RCC 7860 (cell line): ENCODE measurements at regions not wholly inside any gene's neighbourhood (a gene's known extent, or its start where the extent isn't known, plus 50 kb on each side); places are given as distances from the start of the nearest gene placed in this dataset.
"Not testable (repeated sequence)": the region's sequence is repeated elsewhere in the genome, so short reads cannot be mapped to it uniquely, and the experiment has no call there.

Source experiments
- DNase-seq: peaks from one replicate; pipeline ENCODE4 v3.0.0-alpha.2; 2015; ENCODE audit warnings: low spot score
- FAIRE-seq: peaks from 2 replicates; lab custom pipeline; 2012; peaks lifted over from hg19 to GRCh38; lab: Jason Lieb, UNC

DNA sequence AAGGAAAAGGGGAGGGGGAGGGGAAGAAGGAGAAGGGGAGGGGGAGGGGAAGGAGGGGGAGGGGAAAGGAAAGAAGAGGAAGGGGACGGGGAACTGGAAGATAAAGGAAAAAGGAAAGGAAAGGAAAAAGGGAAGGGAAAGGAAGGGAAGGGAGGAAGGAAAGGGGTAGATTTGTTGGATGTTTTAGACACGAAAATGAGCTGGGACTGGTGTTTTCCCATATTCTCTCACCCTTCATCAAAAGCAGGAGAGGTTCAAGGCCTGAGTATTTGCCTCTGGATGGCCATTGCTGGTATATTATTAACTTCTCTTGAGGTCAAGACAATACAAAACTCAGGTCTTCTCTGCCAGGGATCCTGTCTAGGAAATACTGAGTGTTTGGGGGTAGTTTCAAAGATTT lies 652.7 kb downstream of the ANKRD7 start:
- DNase-seq (no peak), FAIRE-seq (no peak)

DNA sequence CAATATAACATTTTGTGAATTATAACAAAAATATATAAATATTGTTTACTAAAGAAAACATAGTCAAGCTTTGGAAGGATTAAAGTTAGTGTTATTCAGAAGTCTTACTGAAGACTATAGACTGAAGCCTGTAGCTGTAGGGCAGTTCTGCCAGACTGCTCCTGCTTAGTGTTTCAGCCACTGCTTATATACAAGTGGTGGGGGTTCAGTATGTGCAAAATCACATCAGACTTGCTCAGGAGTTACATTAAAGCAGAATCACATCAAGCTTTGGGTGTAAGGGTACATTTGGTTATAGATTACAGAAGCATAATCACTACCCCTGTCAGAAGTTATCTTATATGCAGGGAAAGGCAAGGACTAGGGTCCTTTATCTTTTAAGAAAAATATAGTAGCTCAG lies 653.8 kb downstream of the ANKRD7 start:
- FAIRE-seq (no peak), DNase-seq (no peak)

DNA sequence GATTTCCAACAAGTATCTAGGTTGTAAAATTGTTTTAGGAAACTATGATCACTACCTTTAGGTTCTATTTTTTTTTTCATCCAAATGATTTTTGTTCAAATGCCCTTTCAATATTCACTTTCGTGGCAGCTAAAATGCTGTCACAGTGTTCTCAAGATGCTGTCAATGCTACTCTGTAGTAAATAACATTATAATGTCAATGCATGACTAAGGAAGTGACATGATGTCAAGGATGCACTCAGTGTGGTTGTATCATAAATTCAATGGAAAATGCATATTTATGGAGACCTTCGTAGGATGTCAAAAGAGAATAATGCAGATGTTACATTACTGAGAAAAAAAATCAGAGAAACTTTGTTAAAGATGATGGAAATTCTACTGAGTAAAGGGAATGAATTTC lies 673.8 kb downstream of the ANKRD7 start:
- DNase-seq (no peak), FAIRE-seq (no peak)

DNA sequence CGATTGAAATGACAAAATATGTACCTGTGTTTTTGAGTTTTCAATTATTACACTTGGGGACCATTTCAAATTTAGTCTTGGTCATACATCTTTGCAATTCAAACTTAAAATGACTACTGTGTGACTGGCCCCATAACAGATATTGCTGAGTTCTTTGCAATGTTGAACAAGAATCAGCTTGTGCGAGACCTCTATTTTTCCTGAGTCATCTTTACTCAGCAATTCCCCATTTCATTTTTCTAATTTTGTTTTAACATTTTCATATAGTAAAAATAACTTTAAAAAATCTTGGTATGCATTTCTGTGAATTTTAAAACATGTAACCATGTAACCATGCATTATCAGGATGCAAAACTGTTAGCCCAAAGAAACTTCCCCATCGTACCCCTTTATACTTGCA lies 678.1 kb downstream of the ANKRD7 start:
- FAIRE-seq (no peak), DNase-seq (no peak)

DNA sequence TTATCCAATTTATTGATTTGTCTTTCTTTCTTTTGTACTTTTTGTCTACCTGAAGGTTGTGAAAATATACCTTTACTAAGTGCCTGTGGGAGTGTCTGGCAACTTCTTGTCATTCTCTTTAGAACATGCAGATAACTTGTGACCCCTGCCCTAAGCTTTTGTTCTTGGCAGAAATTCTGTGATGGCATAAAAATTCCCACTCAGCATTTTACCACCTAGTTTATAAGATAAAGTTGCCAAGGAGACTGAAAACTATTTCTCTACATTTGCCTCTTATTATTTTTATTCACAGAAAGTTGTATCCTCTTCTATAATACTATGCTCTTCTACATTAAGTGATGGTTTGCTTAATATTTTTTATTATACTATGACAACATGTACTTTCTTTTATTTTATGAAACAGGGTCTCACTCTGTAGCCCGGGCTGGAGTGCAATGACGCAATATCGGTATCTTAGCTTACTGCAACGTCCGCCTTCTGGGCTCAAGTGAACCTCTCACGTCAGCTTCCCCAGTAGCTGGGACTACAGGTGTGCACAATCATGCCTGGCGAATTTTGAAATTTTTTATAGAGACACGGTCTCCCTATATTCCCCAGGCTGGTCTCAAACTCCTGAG lies 683.5 kb downstream of the ANKRD7 start:
- FAIRE-seq (no peak), DNase-seq (no peak)

DNA sequence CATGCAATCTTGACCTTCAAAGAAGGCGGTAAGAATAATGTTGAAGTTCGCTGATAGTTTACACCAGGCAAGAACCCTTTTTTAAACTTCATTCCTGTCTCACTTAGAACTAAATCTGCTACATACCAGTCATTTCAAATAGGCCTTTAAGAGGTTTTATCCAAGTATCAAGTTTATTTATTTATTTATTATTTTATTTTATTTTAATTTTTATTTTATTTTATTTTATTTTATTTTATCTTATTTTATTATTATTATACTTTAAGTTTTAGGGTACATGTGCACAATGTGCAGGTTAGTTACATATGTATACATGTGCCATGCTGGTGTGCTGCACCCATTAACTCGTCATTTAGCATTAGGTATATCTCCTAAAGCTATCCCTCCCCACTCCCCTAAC lies 691.6 kb downstream of the ANKRD7 start:
- FAIRE-seq, DNase-seq: not testable (repeated sequence)

DNA sequence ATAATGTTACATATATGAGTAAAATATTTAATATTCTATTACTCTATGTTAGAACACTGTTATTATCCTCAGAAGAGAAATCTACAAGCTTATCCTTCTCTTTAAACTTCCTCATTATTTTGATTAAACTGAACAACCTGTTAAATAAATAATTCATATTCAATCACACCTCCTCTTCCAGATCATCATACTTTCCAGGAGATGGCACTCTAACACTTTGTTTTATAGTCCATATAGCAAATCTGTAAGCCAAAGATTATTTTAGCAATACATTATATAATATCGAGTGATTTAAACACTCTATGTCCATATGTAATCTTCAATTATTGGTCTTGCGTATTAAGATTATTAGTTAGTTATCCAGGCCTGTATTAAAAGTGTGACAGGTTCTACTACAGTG lies 694.1 kb downstream of the ANKRD7 start:
- FAIRE-seq: peak; percentile 57
- DNase-seq: peak; percentile 21

DNA sequence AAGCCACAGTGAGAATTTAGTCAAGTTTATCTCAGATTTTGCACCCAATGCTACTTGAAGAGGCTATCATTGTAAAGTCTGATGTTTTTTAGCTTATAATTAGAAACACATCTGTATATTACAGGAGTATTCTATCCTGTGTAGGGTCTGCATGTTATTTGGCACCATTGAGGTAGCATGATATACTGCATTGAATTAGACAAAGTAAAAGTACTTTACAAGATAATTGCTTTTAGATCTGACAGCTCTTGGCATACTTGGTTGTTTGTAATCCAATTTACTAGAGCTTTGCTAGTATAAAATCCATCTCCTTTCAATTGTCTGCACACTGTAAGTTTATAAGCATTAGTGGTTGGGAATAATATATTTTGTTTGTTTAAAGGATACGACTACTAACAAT lies 714.3 kb downstream of the ANKRD7 start:
- DNase-seq (no peak), FAIRE-seq (no peak)

DNA sequence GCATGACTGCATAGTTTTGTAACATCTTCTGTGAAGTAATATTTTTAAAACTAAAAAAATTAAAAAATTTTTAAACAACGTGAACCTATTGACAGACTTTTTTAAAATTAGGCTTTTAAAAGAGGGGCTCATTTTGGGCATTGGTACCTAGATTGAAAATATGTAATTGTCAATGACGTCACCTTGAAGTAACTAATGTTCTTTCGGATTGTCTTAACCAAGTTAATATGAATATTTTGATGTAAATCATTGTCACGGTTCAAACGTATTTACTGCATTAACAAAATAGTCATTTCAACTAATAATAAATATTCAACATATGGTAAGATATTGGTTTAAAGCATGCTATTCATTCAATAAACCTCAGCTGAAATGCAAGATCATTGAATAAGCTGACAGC lies 719.8 kb downstream of the ANKRD7 start:
- DNase-seq (no peak), FAIRE-seq (no peak)

DNA sequence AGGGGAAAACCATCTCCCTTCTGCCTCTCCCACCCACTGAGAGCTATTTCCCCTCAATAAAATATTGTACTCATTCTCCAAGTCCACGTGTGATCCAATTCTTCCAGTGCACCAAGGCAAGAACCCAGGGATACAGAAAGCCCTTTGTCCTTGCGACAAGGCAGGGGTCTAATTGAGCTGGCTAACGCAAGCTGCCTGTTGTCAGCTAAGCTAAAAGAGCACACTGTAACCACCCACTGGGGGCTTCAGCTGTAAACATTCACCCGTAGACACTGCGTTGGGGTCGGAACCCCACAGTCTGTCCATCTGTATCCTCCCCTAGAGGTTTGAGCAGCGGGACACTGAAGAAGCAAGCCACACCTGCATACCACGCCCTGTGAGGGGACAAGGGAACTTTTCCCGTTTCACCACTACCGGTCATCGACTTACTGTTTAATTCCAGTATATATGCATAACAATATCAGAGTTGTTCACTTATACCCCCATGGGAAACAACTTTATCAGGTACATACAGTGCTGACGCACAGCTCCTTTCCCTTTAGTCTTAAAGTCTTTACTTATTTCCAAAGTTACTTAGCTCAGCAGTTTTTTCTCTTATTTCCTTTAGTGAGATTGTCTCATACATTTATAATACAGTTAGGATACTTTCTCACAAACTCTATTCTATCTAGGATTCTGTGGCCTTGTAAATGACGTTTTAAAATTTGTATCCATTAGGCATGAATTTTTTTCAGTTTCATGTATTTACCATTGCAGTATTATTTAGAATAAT lies 721.6 kb downstream of the ANKRD7 start:
- DNase-seq (no peak), FAIRE-seq (no peak)

DNA sequence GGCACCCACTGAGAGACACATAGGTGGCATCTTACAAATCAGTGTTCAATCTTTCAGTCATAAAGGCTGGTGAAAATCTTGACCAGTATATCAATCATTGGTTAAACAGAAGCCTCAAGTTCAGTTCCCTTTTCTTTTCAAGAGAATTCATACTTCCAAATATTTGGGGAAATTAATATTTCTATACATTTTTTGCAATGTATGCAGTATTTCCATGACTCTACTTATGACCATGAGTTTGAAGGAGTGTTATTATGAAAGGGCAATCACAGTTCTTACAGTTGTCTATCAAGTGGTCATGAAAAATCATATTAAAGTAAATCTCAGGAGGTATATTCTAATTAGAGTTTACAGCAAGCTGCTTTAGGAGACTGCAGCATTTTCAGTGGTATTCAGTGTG lies 724.0 kb downstream of the ANKRD7 start:
- DNase-seq: no peak
- FAIRE-seq: no peak

DNA sequence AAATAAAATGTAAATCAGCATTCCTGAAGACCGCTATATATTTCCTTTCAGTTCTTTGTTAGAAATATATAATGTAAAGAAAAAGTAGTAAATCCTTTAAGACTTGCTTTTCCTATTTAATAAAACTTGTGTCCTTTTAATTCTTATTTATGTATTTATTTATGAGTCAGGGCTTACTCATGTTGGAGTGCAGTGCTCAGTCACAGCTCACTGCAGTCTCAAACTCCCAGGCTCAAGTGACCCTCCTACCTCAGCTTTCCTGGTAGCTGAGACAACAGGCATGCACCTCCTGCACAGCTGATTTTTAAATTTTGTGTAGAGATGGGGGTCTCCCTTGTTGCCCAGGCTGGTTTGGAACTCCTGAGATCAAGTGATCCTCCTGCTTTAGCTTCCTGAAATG lies 724.5 kb downstream of the ANKRD7 start:
- no peak for DNase-seq
- no peak for FAIRE-seq

DNA sequence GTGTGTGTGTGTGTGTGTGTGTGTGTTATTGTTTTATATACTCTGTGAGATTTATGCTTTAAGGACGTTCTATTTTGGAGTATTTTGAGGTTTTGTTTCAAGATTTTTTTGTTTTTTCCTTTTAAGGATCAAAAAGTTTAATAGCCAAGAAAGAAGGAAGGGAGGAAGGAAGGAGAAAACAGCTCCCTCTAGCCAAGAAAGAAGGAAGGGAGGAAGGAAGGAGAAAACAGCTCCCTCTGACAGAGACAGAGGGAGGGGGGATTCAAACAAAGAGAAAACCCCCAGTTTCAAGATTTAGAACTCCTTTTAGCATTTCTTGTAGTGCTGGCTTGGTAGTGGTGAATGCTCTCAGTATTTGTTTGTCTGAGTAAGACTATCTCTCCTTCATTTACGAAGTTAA lies 731.8 kb downstream of the ANKRD7 start:
- not testable (repeated sequence) for DNase-seq, FAIRE-seq

DNA sequence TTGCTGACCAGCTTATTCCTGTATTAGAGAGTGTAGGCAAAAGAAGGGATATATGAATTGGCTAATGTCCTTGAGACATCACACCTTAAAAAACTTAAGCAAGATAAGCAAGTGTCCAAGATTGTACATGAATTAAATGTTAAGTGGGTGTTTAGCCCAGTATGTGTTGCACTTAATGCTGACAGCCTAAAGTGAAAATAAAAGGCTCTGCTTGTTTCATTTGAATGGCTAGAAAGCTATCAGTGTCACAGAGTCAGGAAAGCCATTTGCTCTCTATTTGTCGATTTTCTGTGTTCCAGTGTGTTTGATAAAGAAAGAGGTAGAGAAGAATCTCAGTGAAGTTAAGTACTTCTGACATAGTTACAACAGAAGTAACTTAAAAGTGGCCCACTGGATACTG lies 744.9 kb downstream of the ANKRD7 start:
- FAIRE-seq (no peak), DNase-seq (no peak)

DNA sequence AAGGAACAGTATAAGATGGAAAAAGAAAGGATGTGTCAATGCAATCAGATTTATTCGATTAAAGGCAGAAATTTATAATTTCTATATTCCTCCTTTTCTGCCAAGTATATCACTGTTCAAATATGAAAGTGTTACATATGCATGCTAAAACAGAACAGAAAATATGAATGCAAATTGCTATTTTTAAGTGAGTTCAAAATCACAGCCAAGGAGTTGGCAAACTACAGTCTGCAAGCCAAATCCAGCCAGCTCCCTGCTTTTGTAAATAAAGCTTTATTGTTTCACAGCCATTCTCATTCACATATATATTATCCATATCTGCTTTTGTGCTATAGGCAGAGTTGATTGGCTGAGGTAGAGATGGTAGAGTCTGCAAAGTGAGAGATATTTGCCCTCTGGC lies 747.2 kb downstream of the ANKRD7 start:
- DNase-seq: no peak
- FAIRE-seq: no peak

DNA sequence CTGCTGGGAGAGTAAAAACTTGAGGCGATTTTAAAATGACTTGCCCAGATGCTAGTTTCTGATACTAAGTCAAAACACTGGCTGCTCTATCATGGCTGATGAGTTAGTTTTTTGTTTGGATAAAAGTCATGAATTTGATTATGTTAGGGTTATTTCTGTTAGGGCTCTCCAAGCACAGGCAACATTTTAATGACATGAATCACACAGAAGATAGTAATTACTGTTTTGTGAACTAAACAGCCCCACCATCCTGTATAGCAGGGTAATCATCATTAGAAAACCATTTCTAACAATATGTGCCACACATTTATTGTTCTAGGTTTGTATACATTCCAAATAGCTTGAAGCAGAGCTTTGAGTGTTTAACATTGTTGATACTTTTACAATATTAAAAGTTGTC lies 750.3 kb downstream of the ANKRD7 start:
- no peak for DNase-seq
- FAIRE-seq: no peak

DNA sequence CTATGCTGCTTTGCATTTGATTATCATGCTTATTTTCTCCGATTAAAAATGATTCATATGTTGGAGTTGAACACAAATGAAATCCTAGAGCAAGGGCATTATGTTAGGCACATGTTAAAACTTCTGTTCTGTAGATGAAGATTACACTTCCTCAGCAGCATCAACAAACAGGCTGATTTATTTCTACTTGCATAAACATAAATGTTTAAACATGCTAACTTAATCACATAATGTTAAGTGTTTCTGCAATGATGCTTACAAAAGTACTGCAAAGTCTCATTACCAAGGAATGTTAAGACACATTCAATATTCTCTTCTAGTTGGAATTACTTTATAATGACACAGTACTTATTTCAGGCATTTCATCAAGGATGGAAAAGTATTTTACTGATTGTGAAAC lies 770.8 kb downstream of the ANKRD7 start:
- DNase-seq: no peak
- no peak for FAIRE-seq

DNA sequence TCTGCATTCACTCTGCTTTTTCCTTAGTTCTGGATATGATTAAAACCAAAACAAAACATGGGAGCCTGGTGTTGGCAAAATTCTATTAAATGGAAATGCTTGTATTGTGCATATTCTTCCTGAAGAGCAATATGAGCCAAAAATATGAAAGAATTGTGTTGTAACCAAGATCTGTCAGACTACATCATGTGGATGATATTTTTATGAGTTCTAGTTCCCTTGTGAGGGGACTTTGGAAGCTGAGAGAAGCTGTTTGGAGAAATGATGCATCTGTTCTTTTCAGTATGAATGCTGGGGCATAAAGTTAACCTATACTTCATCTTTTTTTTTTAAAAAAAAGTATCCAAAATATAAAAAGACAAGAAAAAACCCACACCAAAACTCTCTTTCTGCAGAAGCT lies 782.7 kb downstream of the ANKRD7 start:
- FAIRE-seq: no peak

DNA sequence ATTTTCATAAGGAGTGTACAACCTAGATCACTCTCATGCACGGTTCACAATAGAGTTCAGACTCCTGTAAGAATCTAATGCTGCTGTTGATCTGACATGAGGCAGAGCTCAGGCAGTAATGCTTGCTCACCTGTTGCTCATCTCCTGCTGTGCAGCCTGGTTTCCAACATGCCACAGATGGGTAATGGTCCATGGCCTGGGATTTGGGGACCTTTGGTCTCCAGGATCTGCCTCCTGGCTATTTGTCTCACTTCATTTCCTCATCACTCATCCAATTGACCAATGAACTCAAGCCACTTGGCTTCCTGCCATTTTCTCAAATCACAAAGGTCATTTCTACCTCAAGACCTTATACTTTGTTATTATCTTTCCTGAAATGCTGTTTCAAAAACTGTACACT lies 786.1 kb downstream of the ANKRD7 start:
- DNase-seq: no peak
- FAIRE-seq: no peak

More for the DNA sequence above, 782.7 kb downstream of the ANKRD7 start:
- no peak for DNase-seq

DNA sequence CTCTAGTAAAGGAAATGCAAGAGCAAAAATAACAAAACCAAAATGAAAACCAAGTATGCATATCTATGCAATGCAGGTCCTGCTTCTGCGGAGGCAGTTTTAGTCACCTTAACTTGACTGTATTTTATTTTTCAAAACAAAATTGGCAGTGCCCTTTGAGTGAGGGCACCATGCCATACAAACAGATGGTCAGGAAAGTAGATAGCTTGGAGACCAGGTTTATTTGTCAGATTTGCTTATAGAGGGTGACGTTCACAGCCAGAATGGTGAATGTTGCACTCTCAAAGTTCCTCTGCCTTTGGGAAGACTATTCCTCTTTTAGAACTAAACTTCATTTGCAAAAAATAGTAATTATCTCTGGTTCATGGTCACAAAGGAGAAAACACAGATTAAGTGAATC lies 801.9 kb downstream of the ANKRD7 start:
- FAIRE-seq: no peak
- no peak for DNase-seq

DNA sequence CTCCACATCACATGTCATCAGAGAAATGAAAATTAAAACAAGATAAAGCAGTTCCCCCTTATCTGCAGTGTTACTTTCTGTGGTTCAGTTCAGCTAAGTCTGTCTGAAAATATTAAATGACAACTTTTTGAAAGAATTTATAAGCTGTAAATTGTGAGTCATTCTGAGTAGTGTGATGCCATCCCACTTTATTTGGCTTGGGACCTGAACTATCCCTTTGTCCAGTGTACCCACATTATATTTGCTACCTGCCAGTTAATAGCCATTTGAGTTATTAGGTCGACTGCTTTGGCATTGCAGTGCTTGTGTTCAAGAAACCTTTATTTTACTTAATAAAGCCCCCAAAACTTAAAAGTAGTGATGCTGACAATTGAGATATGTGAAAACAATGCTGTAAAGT lies 804.2 kb downstream of the ANKRD7 start:
- FAIRE-seq (no peak), DNase-seq (no peak)

DNA sequence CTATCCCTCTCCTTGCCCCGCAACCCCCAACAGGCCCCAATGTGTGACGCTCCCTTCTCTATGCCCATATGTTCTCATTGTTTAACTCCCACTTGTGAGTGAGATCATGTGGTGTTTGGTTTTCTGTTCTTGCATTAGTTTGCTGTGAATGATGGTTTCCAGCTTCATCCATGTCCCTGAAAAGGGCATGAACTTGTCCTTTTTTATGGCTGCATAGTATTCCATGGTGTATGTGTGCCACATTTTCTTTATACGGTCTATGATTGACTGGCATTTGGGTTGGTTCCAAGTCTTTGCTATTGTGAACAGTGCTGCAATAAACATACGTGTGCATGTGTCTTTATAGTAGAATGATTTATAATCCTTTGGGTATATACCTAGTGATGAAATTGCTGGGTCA lies 807.6 kb downstream of the ANKRD7 start:
- DNase-seq, FAIRE-seq: not testable (repeated sequence)

DNA sequence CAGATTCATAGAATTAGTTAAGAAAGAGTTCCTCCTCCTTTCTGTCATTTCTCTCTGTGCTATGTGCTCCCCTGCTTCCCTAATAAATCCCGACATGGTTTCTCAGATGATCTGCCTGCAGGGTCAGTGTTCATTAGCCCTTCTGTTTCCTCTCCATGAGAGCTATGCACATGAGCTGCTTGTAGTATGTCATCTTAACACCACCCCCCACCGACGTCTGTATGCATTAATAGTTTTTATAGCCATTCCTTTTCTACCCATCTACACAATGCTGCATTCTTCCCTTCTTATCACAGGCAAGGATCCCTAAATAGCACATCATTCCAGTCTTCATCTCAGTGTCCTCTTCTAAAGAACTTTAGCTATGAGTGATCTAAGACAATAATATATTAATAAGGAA lies 809.1 kb downstream of the ANKRD7 start:
- no peak for DNase-seq
- no peak for FAIRE-seq
